K562 (cell line): ENCODE measurements at regions not wholly inside any gene's neighbourhood (a gene's known extent, or its start where the extent isn't known, plus 50 kb on each side); places are given as distances from the start of the nearest gene placed in this dataset.

ENCODE experiments used
- ATAC-seq: fragments of 200-7000 bp; cut with Tn5 transposase; 3 replicates; pipeline ENCODE4 v1.9.1; 2020; ENCODE audit warnings: moderate library complexity
- BruUV-seq: library from RNA; stranded (reverse); fragments of 400-500 nt; replicated peaks from 2 replicates; lab custom pipeline; 2021; lab: Mats Ljungman, UMichigan
- CTCF ChIA-PET: fragments of 300-600 bp; formaldehyde crosslinking; extraction: SDS; loops from one replicate; lab custom pipeline; 2021; ENCODE audit warnings: low intra/inter-chr PET ratio; lab: Yijun Ruan, JAX
- POLR2A ChIA-PET: fragments of 300-600, 350-650 bp; sonication (Branson Sonifier 250); formaldehyde crosslinking; extraction: SDS; loops from one replicate; lab custom pipeline; 2021; ENCODE audit warnings: antibody characterized with exemption, inconsistent platforms; lab: Yijun Ruan, JAX
- DNase-seq, 4 experiments: peaks; one replicate each; pipeline versions ENCODE4 v3.0.0 to v3.0.0-alpha.2; 2011 to 2018; ENCODE audit warnings: low spot score in 3 of 4, mixed read lengths in 3 of 4; ENCODE audit errors: extremely low read depth in 1 of 4
- FAIRE-seq: peaks from 2 replicates; lab custom pipeline; 2011; peaks lifted over from hg19 to GRCh38; lab: Jason Lieb, UNC
- H2AFZ ChIP-seq: 2 replicates; pipeline ENCODE4 v1.6.0; 2011; ENCODE audit warnings: low read depth, low read length, control low read depth, inconsistent platforms
- H3K27ac ChIP-seq: fragments of 200-600 bp; 3 replicates; pipeline ENCODE4 v1.8.0; 2011; ENCODE audit warnings: low read depth, mild to moderate bottlenecking, control low read depth, inconsistent platforms, low read length, moderate library complexity, mixed read lengths; ENCODE audit errors: extremely low read depth
- H3K27me3 ChIP-seq, 2 experiments: fragments of 300-600 bp in 1 of 2; 2 replicates in 1 of 2; 3 replicates in 1 of 2; pipeline versions ENCODE4 v1.6.0 to v1.8.0; 2011; ENCODE audit warnings: inconsistent platforms in 2 of 2, low read length in 2 of 2, mild to moderate bottlenecking in 1 of 2, mixed read lengths in 1 of 2, moderate library complexity in 1 of 2; ENCODE audit not compliant: control insufficient read depth in 2 of 2, insufficient read depth in 2 of 2
- H3K36me3 ChIP-seq: fragments of 300-600 bp; 3 replicates; pipeline ENCODE4 v1.8.0; 2011; ENCODE audit warnings: mild to moderate bottlenecking, low read length, inconsistent platforms; ENCODE audit not compliant: control insufficient read depth, insufficient read depth
- H3K4me1 ChIP-seq, 2 experiments: fragments of 200-600 bp in 1 of 2; replicated peaks in 1 of 2; 2 replicates in 1 of 2; 3 replicates in 1 of 2; pipeline versions ENCODE4 v1.5.1 to v1.8.0; 2011; ENCODE audit warnings: inconsistent platforms in 2 of 2, low read length in 2 of 2, mild to moderate bottlenecking in 1 of 2, mixed read lengths in 1 of 2, moderate library complexity in 1 of 2; ENCODE audit not compliant: control insufficient read depth in 2 of 2, insufficient read depth in 2 of 2
- H3K4me2 ChIP-seq: 2 replicates; pipeline ENCODE4 v1.6.1; 2011; ENCODE audit warnings: low read length, control low read depth, inconsistent platforms, mixed read lengths; ENCODE audit not compliant: insufficient read depth
- H3K4me3 ChIP-seq: fragments of 200-600 bp; sonication (generic), shearing (Covaris generic); 2 replicates; pipeline ENCODE4 v1.5.1; 2016; ENCODE audit warnings: control low read depth, inconsistent platforms
- H3K79me2 ChIP-seq: fragments of 200-600 bp; 3 replicates; pipeline ENCODE4 v1.8.0; 2011; ENCODE audit warnings: low read length, inconsistent platforms; ENCODE audit not compliant: control insufficient read depth, insufficient read depth
- H3K9ac ChIP-seq, 2 experiments: 2 replicates each; pipeline versions ENCODE4 v1.6.0 to v1.6.1; 2011; ENCODE audit warnings: low read depth in 2 of 2, low read length in 2 of 2, control low read depth in 1 of 2, inconsistent platforms in 1 of 2, mild to moderate bottlenecking in 1 of 2, mixed read lengths in 1 of 2; ENCODE audit not compliant: insufficient read depth in 1 of 2
- H3K9me1 ChIP-seq: one replicate; pipeline ENCODE4 v1.6.0; 2011; ENCODE audit warnings: inconsistent platforms, mild to moderate bottlenecking, low read length, moderate library complexity; ENCODE audit not compliant: control insufficient read depth, insufficient read depth
- H3K9me3 ChIP-seq: replicated peaks from 2 replicates; pipeline ENCODE4 v1.5.1; 2011; ENCODE audit warnings: low read depth, low read length, inconsistent platforms; ENCODE audit not compliant: control insufficient read depth, insufficient read depth
- H4K20me1 ChIP-seq: replicated peaks from 2 replicates; pipeline ENCODE4 v1.6.1; 2011; ENCODE audit warnings: low read length, inconsistent platforms, mixed read lengths; ENCODE audit not compliant: control insufficient read depth, insufficient read depth
- EGR1 ChIP-seq: fragments of 450-650 bp; conservative IDR thresholded peaks from 2 replicates; pipeline ENCODE4 v1.6.1; 2017; ENCODE audit warnings: mild to moderate bottlenecking
- MAFG ChIP-seq: fragments of 450-650 bp; conservative IDR thresholded peaks from 2 replicates; pipeline ENCODE4 v1.6.1; 2016; ENCODE audit warnings: missing genetic modification characterization, missing compliant biosample characterization
- MLLT1 ChIP-seq, 2 experiments: fragments of 450-650 bp; IDR thresholded peaks; 2 replicates each; pipeline ENCODE4 v1.6.1; 2016
- MYNN ChIP-seq, 2 experiments: sonication (generic); formaldehyde crosslinking in 1 of 2; IDR thresholded peaks; 2 replicates each; pipeline versions ENCODE4 v1.5.0 to v1.6.1; 2016 to 2020; ENCODE audit warnings: antibody characterized with exemption in 1 of 2, missing genetic modification reagents in 1 of 2
- PPARD ChIP-seq: fragments of 250-450 bp; sonication (Bioruptor Pico); IDR thresholded peaks from 2 replicates; pipeline ENCODE4 v1.8.0; 2022; ENCODE audit warnings: inconsistent platforms, mild to moderate bottlenecking, moderate library complexity
- RHOXF2B ChIP-seq: fragments of 250-450 bp; sonication (Bioruptor Pico); conservative IDR thresholded peaks from 2 replicates; pipeline ENCODE4 v1.5.1; 2021
- ZFPM2 ChIP-seq: fragments of 250-450 bp; sonication (Bioruptor Pico); IDR thresholded peaks from 2 replicates; pipeline ENCODE4 v1.5.1; 2022; ENCODE audit warnings: mild to moderate bottlenecking
- ZNF395 ChIP-seq: fragments of 200-800 bp; sonication (Bioruptor generic); IDR thresholded peaks from 2 replicates; pipeline ENCODE4 v1.6.1; 2017; ENCODE audit warnings: missing genetic modification characterization, missing compliant biosample characterization
- WGBS: fragments of 100-300 bp; shearing (Covaris generic); methylation state at CpG from one replicate; pipeline ENCODE4 v1.1.6; 2016; ENCODE audit warnings: low coverage, mixed read lengths; ENCODE audit not compliant: insufficient coverage; ENCODE audit errors: missing lambda C conversion rate; 5-methylcytosine and 5-hydroxymethylcytosine counted together
- in situ Hi-C: fragments of 300-500 bp; cut with MboI; formaldehyde crosslinking; loops from 4 replicates; pipeline ENCODE4 v1.15.0; 2018; ENCODE audit warnings: inconsistent platforms, mixed read lengths
- intact Hi-C: fragments of 100-400 bp; cut with micrococcal nuclease; formaldehyde crosslinking; loops from 2 replicates; pipeline ENCODE4 v1.14.2; 2022

- Histone ChIP-seq H3K9me3 (no peaks in the 10 kb centered on the region), H3K27me3 (no peaks in the 10 kb centered on the region), H3K27ac (no peak overlapping the region), H3K4me3 (no peak overlapping the region), H3K4me1 (no peaks in the 10 kb centered on the region), H2AFZ (no peak overlapping the region), H3K9ac (no peak overlapping the region), H4K20me1 (no peaks in the 10 kb centered on the region), H3K36me3 (no peaks in the 10 kb centered on the region), H3K9me1 (no peaks in the 10 kb centered on the region), H3K4me2 (no peak overlapping the region), H3K79me2 (no peaks in the 10 kb centered on the region)
- TF ChIP-seq EGR1 (no peak), ZNF395 (no peak), ZFPM2 (CRISPR knock-in tag) (no peak), MLLT1 (IDR thresholded peaks at IDR 0.05) (no peak), MYNN (IDR thresholded peaks at IDR 0.05) (no peak), MYNN (CRISPR knock-in tag; IDR thresholded peaks at IDR 0.05) (no peak), PPARD (no peak), MAFG (tag) (no peak), RHOXF2B (no peak)
- no peak for FAIRE-seq
- in situ Hi-C loops = no loop called here
- no peak for DNase-seq
- POLR2A ChIA-PET = no interaction called here
- BruUV-seq = no TSS peak
- CTCF ChIA-PET = interaction anchor here (0.5 kb wide), 1 partner anchor 575 kb away, joined by 4 read pairs; no protein-coding TSS in a partner anchor
- no peak for ATAC-seq
- WGBS = 0% methylated on average over 2 of the region's 2 CpGs
- intact Hi-C loops = no loop called here
Measured at GRCh38 chr2:225794652-225795400, 395.3 kb downstream of the NYAP2 start.
